C4-2B (cell line): ENCODE measurements at regions not wholly inside any gene's neighbourhood (a gene's known extent, or its start where the extent isn't known, plus 50 kb on each side); places are given as distances from the start of the nearest gene placed in this dataset.

Experiments used
- H3K27ac ChIP-seq: fragments of 450-650 bp; 2 replicates; pipeline ENCODE4 v1.5.1; 2017
- ZFX ChIP-seq: fragments of 450-650 bp; IDR thresholded peaks from 2 replicates; pipeline ENCODE4 v1.6.1; 2017
- TF ChIP-seq, protein P1 (sequence below): fragments of 450-650 bp; conservative IDR thresholded peaks from 2 replicates; pipeline ENCODE4 v1.5.1; 2017; ENCODE audit warnings: mild to moderate bottlenecking

DNA sequence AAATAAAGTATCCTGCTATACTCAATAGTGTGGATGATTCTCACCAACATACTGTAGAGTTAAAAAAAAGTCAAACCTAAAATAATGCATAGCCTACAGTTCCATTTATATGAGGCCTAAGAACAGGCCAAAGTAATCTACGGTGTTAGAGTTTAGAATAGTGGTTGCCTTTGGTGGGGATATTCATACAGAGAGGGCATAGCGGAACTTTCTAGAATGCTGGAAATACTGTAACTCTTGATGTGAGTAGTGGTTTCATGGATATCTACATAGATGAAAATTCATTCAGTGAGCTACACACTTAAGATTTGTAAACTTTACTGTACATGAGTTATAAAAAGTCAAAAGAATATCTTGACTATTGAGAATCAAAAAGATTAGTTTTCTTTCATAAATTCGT, 349.9 kb upstream of the NFE2L3 start:
- no peak overlapping the region for H3K27ac ChIP-seq
- TF ChIP-seq, protein P1, sequence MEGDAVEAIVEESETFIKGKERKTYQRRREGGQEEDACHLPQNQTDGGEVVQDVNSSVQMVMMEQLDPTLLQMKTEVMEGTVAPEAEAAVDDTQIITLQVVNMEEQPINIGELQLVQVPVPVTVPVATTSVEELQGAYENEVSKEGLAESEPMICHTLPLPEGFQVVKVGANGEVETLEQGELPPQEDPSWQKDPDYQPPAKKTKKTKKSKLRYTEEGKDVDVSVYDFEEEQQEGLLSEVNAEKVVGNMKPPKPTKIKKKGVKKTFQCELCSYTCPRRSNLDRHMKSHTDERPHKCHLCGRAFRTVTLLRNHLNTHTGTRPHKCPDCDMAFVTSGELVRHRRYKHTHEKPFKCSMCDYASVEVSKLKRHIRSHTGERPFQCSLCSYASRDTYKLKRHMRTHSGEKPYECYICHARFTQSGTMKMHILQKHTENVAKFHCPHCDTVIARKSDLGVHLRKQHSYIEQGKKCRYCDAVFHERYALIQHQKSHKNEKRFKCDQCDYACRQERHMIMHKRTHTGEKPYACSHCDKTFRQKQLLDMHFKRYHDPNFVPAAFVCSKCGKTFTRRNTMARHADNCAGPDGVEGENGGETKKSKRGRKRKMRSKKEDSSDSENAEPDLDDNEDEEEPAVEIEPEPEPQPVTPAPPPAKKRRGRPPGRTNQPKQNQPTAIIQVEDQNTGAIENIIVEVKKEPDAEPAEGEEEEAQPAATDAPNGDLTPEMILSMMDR: no peak
- TF ChIP-seq ZFX: no peak

DNA sequence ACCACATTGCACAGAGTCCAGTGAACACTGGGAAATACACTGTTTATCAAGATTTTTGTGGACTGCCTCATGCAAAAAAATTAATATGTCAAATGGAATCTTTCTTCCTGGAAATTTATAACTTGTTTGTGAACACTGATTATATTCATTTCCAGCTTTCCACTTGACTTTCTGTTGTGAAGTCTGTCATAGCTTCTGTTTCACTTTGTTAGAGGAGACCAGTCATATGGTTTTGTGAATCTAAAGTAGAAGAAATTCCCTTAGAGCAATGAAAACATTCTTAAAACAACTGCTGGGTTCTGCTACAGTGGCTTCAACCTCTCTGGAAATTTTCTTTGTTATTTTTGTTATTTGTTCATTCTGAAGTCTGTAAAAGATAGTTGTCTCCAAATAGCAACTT, 349.5 kb upstream of the NFE2L3 start:
- no peak for TF ChIP-seq ZFX
- TF ChIP-seq, protein P1: no peak
- H3K27ac ChIP-seq: no peak overlapping the region

DNA sequence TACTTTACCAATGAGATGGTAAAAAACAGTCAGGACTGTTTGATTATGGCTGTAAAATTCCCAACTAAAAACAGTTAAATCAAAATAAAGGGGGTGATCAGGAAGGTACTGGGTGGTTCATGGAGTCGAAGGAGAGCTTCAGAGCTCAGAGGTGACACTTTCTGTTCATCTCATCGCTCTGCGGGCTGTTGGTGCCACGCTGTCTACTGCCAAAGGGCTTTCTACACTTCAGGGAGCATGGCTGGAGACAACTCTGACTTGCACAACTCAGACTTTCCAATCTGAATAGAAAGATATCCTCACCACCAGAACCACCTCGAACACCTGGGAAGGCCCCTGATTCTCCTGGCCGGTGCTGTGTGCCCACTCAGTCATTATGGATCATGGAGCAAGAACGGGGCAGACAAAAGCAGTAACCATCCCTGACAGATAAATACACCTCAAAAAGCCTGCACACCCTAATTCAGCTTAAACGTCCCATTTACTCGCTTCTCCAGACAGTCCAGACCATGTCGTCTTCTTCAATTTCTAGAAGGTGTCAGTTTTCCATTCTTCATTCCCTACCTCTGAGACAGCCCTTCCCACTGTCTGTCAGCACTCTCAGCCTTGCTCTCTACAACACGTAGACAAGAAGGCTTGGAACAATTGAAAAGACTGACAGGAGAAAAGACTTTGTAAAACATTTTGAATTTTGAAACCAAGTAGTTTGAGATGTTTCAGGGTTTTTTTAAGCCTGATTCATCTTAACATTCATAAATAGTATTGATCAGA, 348.7 kb upstream of the NFE2L3 start:
- H3K27ac ChIP-seq: no peak overlapping the region
- TF ChIP-seq ZFX: no peak
- TF ChIP-seq, protein P1: no peak

DNA sequence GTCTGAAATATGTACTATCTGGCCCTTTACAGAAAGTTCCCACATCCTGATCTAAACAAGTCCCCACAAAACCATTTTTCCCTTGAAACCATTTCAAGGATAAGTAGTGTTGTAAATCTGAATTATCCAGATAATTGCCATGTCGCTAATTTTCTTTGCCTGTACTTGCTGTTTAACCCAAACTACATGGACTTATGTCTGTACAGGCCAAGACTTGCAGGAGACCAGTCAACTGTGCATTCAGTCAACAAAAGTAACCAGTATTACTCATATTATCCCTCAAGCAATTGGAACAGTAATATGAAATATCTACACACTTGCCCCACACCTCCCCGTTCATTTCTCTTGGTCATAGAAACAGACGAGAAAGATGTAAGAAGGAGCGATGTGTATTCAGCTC, 347.8 kb upstream of the NFE2L3 start:
- no peak overlapping the region for H3K27ac ChIP-seq
- TF ChIP-seq ZFX: no peak
- TF ChIP-seq, protein P1: no peak

DNA sequence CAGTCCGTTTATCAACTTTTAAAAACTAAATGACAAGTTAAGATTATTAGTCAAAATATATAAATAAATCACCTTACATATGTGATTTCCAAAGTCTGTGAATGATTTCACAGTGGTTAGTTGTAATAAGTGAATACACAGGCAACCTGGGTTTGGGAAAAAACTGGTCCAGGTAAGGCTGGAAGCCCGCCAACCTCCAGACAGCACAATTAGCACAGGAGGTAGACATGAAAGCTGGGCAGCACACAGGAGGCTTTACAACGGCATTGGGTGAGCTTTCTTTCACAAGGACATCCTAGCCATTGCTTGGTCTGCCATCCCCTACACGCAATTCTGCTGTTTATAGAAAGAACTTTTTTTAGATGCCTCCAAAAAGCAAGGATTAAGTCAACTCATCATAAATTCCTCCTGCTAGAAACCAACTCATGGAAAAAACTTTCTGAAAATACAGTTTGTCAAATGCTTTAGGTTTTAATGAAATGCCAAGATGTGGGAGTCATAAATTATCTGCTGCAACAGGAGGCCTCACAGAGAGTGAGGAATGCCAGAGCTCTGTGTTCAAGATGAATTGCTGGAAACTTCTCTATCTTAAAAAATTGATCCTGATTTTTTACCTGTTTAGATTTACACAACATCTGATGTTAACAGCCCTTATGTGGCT, 346.8 kb upstream of the NFE2L3 start:
- no peak for TF ChIP-seq ZFX
- TF ChIP-seq, protein P1: no peak

DNA sequence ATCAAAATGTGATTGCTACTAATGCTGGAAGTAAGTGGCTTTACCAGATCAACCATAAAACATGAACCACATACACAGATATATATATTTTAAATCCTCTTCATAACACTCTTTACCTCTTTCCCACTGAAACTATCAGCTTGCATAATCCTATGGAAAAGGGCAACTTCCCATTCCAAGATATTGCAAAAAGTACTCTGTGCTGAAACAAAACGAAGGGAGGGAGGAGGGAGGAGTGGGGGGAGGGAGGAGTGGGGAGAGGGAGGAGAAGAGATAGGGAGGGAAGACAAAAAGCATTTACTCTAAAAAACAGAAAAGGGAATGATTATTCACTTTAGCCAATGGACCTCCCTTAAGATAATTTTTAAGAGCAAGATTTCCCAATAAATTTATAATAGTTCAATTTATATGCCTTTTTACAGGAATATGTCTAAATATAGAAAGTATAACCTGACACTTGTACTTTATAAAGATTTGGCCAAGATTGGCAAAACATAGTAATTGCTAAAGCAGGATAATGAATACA, 344.8 kb upstream of the NFE2L3 start:
- TF ChIP-seq, protein P1: no peak
- no peak for TF ChIP-seq ZFX
- H3K27ac ChIP-seq: no peak overlapping the region

More for the DNA sequence above, 346.8 kb upstream of the NFE2L3 start:
- no peak overlapping the region for H3K27ac ChIP-seq

DNA sequence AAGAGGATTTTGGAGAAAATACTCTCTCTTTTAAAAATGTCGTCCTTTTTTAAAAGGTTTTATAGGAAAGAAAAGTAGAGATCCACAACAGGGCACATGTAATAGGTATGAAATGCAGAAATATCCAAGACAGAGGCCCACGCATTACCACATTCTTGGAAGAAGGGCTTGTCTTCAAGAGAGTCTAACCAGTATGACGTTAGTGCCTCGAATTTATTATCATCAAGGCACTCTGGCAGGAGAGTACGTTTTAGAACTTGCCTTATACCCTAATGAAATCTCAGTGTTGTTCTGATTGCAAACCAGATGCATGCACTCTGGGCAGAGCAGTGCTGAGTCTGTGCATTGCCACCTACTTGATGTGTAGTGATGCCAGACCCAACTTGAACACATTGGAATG, 342.6 kb upstream of the NFE2L3 start:
- no peak for TF ChIP-seq ZFX
- TF ChIP-seq, protein P1: no peak
- H3K27ac ChIP-seq: no peak overlapping the region
